Caco-2 (cell line): ENCODE measurements at regions not wholly inside any gene's neighbourhood (a gene's known extent, or its start where the extent isn't known, plus 50 kb on each side); places are given as distances from the start of the nearest gene placed in this dataset.

Experiments used
- BruUV-seq: library from RNA; stranded (reverse); fragments of 400-500 nt; replicated peaks from 2 replicates; lab custom pipeline; 2021; lab: Mats Ljungman, UMichigan
- CTCF ChIA-PET: fragments of 300-600 bp; sonication (Branson Sonifier 250); formaldehyde crosslinking; loops from one replicate; lab custom pipeline; 2022; ENCODE audit warnings: antibody characterized with exemption; lab: Charles Lee
- POLR2A ChIA-PET: fragments of 300-600 bp; sonication (Branson Sonifier 250); formaldehyde crosslinking; loops from one replicate; lab custom pipeline; 2022; ENCODE audit warnings: antibody characterized with exemption; lab: Charles Lee
- DNase-seq, 2 experiments: peaks; one replicate each; pipeline versions ENCODE4 v3.0.0 to v3.0.0-alpha.2; 2020 to 2022
- H3K27me3 ChIP-seq: replicated peaks from 2 replicates; pipeline ENCODE4 v1.6.0; 2011; ENCODE audit warnings: low read length; ENCODE audit not compliant: control insufficient read depth, insufficient read depth
- H3K36me3 ChIP-seq: 2 replicates; pipeline ENCODE4 v1.5.1; 2011; ENCODE audit warnings: low read length; ENCODE audit not compliant: control insufficient read depth, insufficient read depth
- H3K4me1 ChIP-seq: fragments of 250-450 bp; sonication (Bioruptor Pico); 2 replicates; pipeline ENCODE4 v1.5.1; 2020; ENCODE audit warnings: mild to moderate bottlenecking
- H3K4me3 ChIP-seq: 2 replicates; pipeline ENCODE4 v1.5.1; 2011; ENCODE audit warnings: low read depth, mild to moderate bottlenecking, control low read depth, low read length
- H3K9me3 ChIP-seq: fragments of 250-450 bp; sonication (Bioruptor Pico); 2 replicates; pipeline ENCODE4 v1.5.1; 2020; ENCODE audit warnings: mild to moderate bottlenecking, moderate library complexity
- H3K27ac Mint-ChIP-seq: one replicate; pipeline ENCODE4 v1.8.0; 2022; ENCODE audit warnings: mixed read lengths; ENCODE audit not compliant: unreplicated experiment
- H3K27me3 Mint-ChIP-seq: one replicate; pipeline ENCODE4 v1.8.0; 2022; ENCODE audit warnings: mixed read lengths; ENCODE audit not compliant: insufficient read depth, unreplicated experiment
- H3K36me3 Mint-ChIP-seq: one replicate; pipeline ENCODE4 v1.8.0; 2022; ENCODE audit warnings: mild to moderate bottlenecking, mixed read lengths; ENCODE audit not compliant: insufficient read depth, unreplicated experiment
- H3K4me1 Mint-ChIP-seq: one replicate; pipeline ENCODE4 v1.8.0; 2022; ENCODE audit warnings: low read depth, mixed read lengths; ENCODE audit not compliant: unreplicated experiment
- H3K4me3 Mint-ChIP-seq: one replicate; pipeline ENCODE4 v1.8.0; 2022; ENCODE audit warnings: mild to moderate bottlenecking, moderate library complexity, mixed read lengths; ENCODE audit not compliant: unreplicated experiment
- H3K9me3 Mint-ChIP-seq: one replicate; pipeline ENCODE4 v1.8.0; 2022; ENCODE audit warnings: mixed read lengths; ENCODE audit not compliant: unreplicated experiment
- intact Hi-C: fragments of 100-400 bp; cut with micrococcal nuclease; formaldehyde crosslinking; loops from one replicate; pipeline ENCODE4 v1.10.0; 2022; ENCODE audit not compliant: unreplicated experiment
- TF ChIP-seq, protein P1 (sequence below), 2 experiments: fragments of 200-600 bp in 1 of 2; IDR thresholded peaks; 1 replicate in 1 of 2; 2 replicates in 1 of 2; pipeline versions ENCODE4 v1.5.1 to v1.8.0; 2011 to 2022; ENCODE audit warnings: antibody characterized with exemption in 1 of 2, control low read depth in 1 of 2, inconsistent platforms in 1 of 2, low read depth in 1 of 2, low read length in 1 of 2, mild to moderate bottlenecking in 1 of 2, moderate library complexity in 1 of 2; ENCODE audit not compliant: insufficient read depth in 1 of 2, severe bottlenecking in 1 of 2, unreplicated experiment in 1 of 2

- no peak for DNase-seq
- H3K9me3 ChIP-seq = no peaks in the 10 kb centered on the region
- intact Hi-C loops = no loop called here
- no peak overlapping the region for H3K27ac Mint-ChIP-seq
- no peaks in the 10 kb centered on the region for H3K27me3 ChIP-seq
- peaks cover 11% of the 10 kb centered on the region for H3K9me3 Mint-ChIP-seq
- TF ChIP-seq, protein P1, sequence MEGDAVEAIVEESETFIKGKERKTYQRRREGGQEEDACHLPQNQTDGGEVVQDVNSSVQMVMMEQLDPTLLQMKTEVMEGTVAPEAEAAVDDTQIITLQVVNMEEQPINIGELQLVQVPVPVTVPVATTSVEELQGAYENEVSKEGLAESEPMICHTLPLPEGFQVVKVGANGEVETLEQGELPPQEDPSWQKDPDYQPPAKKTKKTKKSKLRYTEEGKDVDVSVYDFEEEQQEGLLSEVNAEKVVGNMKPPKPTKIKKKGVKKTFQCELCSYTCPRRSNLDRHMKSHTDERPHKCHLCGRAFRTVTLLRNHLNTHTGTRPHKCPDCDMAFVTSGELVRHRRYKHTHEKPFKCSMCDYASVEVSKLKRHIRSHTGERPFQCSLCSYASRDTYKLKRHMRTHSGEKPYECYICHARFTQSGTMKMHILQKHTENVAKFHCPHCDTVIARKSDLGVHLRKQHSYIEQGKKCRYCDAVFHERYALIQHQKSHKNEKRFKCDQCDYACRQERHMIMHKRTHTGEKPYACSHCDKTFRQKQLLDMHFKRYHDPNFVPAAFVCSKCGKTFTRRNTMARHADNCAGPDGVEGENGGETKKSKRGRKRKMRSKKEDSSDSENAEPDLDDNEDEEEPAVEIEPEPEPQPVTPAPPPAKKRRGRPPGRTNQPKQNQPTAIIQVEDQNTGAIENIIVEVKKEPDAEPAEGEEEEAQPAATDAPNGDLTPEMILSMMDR (IDR thresholded peaks at IDR 0.05; ENCODE audit: insufficient read depth in 1 of 2, low read depth in 1 of 2, low read length in 1 of 2, severe bottlenecking in 1 of 2, unreplicated experiment in 1 of 2) = no peak
- no peak overlapping the region for H3K4me3 Mint-ChIP-seq
- no peaks in the 10 kb centered on the region for H3K4me1 ChIP-seq
- no peaks in the 10 kb centered on the region for H3K36me3 ChIP-seq
- no peaks in the 10 kb centered on the region for H3K36me3 Mint-ChIP-seq
- POLR2A ChIA-PET = no interaction called here
- H3K27me3 Mint-ChIP-seq = peaks cover 9% of the 10 kb centered on the region
- CTCF ChIA-PET = no interaction called here
- no peaks in the 10 kb centered on the region for H3K4me1 Mint-ChIP-seq
- H3K4me3 ChIP-seq = no peak overlapping the region
- BruUV-seq = no TSS peak
Measured at GRCh38 chr1:4032571-4032970, 132.5 kb upstream of the C1orf174 start.

GRCh38 chr1:4033129-4033676, 133.1 kb upstream of the C1orf174 start:
- TF ChIP-seq, protein P1 (IDR thresholded peaks at IDR 0.05; ENCODE audit: insufficient read depth in 1 of 2, low read depth in 1 of 2, low read length in 1 of 2, severe bottlenecking in 1 of 2, unreplicated experiment in 1 of 2) = no peak
- no peaks in the 10 kb centered on the region for H3K36me3 Mint-ChIP-seq
- no peak overlapping the region for H3K4me3 Mint-ChIP-seq
- no peak for DNase-seq
- H3K27me3 Mint-ChIP-seq = peaks cover 9% of the 10 kb centered on the region
- no peak overlapping the region for H3K27ac Mint-ChIP-seq
- H3K4me1 Mint-ChIP-seq = no peaks in the 10 kb centered on the region
- CTCF ChIA-PET = no interaction called here
- no peaks in the 10 kb centered on the region for H3K4me1 ChIP-seq
- H3K36me3 ChIP-seq = no peaks in the 10 kb centered on the region
- POLR2A ChIA-PET = no interaction called here
- BruUV-seq = no TSS peak
- intact Hi-C loops = no loop called here
- H3K27me3 ChIP-seq = no peaks in the 10 kb centered on the region
- H3K9me3 ChIP-seq = no peaks in the 10 kb centered on the region
- H3K9me3 Mint-ChIP-seq = peaks cover 11% of the 10 kb centered on the region
- no peak overlapping the region for H3K4me3 ChIP-seq

DNA sequence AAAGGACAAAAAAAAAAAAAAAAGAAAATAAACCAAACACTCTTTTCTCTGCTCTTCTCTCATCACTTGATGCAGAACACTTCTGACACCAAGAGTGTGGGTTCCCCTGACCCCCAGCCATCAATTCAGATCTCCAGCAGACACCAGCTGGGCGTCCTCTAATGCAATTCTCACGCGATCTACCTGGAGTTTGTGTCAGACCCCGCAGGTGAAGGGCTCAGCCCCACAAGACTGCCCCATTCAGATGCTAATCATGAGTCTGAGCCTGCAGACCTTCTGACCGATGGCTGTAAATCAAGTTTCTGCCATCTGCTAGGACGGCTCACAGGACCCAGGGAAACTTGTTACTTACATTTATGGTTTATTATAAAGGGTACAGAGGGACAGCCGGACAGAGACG, 133.6 kb upstream of the C1orf174 start:
- Histone ChIP-seq H3K4me1 (no peaks in the 10 kb centered on the region), H3K9me3 (no peaks in the 10 kb centered on the region), H3K4me3 (no peak overlapping the region), H3K36me3 (no peaks in the 10 kb centered on the region), H3K27me3 (no peaks in the 10 kb centered on the region)
- no peak overlapping the region for H3K4me3 Mint-ChIP-seq
- no peaks in the 10 kb centered on the region for H3K36me3 Mint-ChIP-seq
- H3K27ac Mint-ChIP-seq = no peak overlapping the region
- ChIA-PET CTCF (no interaction called here), POLR2A (no interaction called here)
- TF ChIP-seq, protein P1 (IDR thresholded peaks at IDR 0.05; ENCODE audit: insufficient read depth in 1 of 2, low read depth in 1 of 2, low read length in 1 of 2, severe bottlenecking in 1 of 2, unreplicated experiment in 1 of 2) = no peak
- no TSS peak for BruUV-seq
- peaks cover 9% of the 10 kb centered on the region for H3K27me3 Mint-ChIP-seq
- no peak for DNase-seq
- H3K9me3 Mint-ChIP-seq = peaks cover 11% of the 10 kb centered on the region
- no peaks in the 10 kb centered on the region for H3K4me1 Mint-ChIP-seq
- intact Hi-C loops = no loop called here
